Testis (tissue), 2 donors: ENCODE measurements at regions not wholly inside any gene's neighbourhood (a gene's known extent, or its start where the extent isn't known, plus 50 kb on each side); places are given as distances from the start of the nearest gene placed in this dataset.

Experiments
- DNase-seq: peaks from one replicate; pipeline ENCODE4 v3.0.0-alpha.2; 2019
- H3K27ac ChIP-seq, 2 donors: fragments of 200-600 bp; sonication (generic); one replicate each; pipeline ENCODE4 v1.5.1; 2019
- H3K27me3 ChIP-seq: fragments of 200-600 bp; sonication (generic); one replicate; pipeline ENCODE4 v1.5.1; 2019
- H3K36me3 ChIP-seq: fragments of 200-600 bp; sonication (generic); one replicate; pipeline ENCODE4 v1.5.1; 2017; ENCODE audit warnings: low read depth; ENCODE audit errors: missing control alignments
- H3K4me1 ChIP-seq: fragments of 200-600 bp; sonication (generic); one replicate; pipeline ENCODE4 v1.5.1; 2019
- H3K4me3 ChIP-seq, 2 donors: fragments of 200-600 bp; sonication (generic); one replicate each; pipeline ENCODE4 v1.5.1; 2017 to 2019
- H3K9me3 ChIP-seq: fragments of 200-600 bp; sonication (generic); one replicate; pipeline ENCODE4 v1.5.1; 2017
- POLR2A ChIP-seq: fragments of 450-650 bp; IDR thresholded peaks from one replicate; pipeline ENCODE4 v1.6.1; 2017; ENCODE audit warnings: antibody characterized with exemption, mild to moderate bottlenecking, moderate library complexity
- WGBS, 2 donors: methylation state at CpG; one replicate each; pipeline ENCODE4 v1.1.5; 2018; 5-methylcytosine and 5-hydroxymethylcytosine counted together
- intact Hi-C: fragments of 100-400 bp; cut with DNase I; formaldehyde crosslinking; loops from one replicate; pipeline ENCODE4 v1.15.1; 2023; ENCODE audit warnings: low total_unique reads
- TF ChIP-seq, protein P1 (sequence below), 3 experiments: fragments of 450-650 bp in 2 of 3; fragments of 200-600 bp in 1 of 3; sonication (generic) in 1 of 3; IDR thresholded peaks; one replicate each; pipeline ENCODE4 v1.5.1; 2016 to 2019; ENCODE audit warnings: antibody characterized with exemption in 3 of 3, mild to moderate bottlenecking in 2 of 3, moderate library complexity in 1 of 3

DNA sequence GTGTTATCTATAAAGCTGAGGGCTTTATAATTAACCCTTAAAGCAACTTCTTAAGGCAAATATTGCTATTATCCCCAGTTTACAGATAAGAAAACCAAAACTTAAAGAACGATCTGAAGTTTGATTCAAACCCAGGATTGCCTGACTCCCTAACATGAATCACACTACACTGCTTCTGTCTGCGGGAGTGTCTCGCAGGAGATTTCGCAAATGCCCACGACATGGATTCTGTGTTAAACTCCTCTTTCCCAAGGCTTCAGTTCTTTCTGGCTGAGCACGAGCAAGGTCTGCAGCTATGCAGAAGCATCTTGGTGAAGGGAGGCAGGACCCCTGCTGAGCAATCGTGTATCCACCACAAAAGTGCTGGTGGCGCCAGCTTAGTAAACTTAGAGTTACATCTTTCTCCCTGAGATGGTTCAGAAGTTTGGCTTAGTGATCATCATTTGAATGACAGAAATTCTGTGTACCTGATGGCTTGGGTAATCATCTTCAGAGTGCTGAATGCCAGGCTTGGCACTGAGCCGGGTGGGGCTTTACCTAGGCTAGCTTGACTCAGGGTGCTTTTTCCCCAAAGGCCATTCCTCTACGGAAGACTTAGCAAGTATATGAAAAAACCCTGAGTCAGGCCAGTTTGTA lies 81.4 kb upstream of the PIK3R1 start:
- DNase-seq: no peak
- intact Hi-C loops: no loop called here

DNA sequence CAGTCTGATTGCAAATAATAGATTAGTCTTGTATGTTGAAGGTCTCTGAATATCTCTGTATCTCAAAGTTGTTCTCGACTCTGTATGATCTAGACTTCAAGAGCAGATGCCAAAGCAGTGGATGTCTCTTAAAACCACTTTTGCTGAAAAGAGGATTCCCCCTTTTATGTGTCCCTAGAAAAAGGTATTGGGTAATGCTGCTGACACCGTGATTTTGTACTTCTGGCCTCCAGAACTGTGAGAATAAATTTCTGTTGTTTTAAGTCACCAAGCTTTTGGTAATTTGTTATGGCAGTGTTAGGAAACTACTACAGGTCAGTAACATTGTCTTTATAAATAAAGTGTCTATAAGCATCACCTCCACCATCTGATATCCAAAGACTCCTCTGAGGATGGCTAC lies 85.3 kb upstream of the PIK3R1 start:
- Histone ChIP-seq H3K9me3 (no peaks in the 10 kb centered on the region), H3K27me3 (no peaks in the 10 kb centered on the region), H3K4me3 (no peak overlapping the region), H3K4me1 (no peaks in the 10 kb centered on the region), H3K27ac (no peak overlapping the region), H3K36me3 (no peaks in the 10 kb centered on the region)
- no peak for TF ChIP-seq POLR2A
- TF ChIP-seq, protein P1, sequence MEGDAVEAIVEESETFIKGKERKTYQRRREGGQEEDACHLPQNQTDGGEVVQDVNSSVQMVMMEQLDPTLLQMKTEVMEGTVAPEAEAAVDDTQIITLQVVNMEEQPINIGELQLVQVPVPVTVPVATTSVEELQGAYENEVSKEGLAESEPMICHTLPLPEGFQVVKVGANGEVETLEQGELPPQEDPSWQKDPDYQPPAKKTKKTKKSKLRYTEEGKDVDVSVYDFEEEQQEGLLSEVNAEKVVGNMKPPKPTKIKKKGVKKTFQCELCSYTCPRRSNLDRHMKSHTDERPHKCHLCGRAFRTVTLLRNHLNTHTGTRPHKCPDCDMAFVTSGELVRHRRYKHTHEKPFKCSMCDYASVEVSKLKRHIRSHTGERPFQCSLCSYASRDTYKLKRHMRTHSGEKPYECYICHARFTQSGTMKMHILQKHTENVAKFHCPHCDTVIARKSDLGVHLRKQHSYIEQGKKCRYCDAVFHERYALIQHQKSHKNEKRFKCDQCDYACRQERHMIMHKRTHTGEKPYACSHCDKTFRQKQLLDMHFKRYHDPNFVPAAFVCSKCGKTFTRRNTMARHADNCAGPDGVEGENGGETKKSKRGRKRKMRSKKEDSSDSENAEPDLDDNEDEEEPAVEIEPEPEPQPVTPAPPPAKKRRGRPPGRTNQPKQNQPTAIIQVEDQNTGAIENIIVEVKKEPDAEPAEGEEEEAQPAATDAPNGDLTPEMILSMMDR (IDR thresholded peaks at IDR 0.05): no peak
- WGBS, 2 donors: 71 to 78% methylated on average over 2 of the region's 2 CpGs
- intact Hi-C loops: no loop called here
- no peak for DNase-seq

More for the DNA sequence above, 81.4 kb upstream of the PIK3R1 start:
- TF ChIP-seq, protein P1 (IDR thresholded peaks at IDR 0.05): no peak
- no peak for TF ChIP-seq POLR2A
- no peak overlapping the region for H3K4me3 ChIP-seq
- no peaks in the 10 kb centered on the region for H3K27me3 ChIP-seq
- no peak overlapping the region for H3K27ac ChIP-seq
- 84 to 86% methylated on average over 10 of the region's 10 CpGs for WGBS, 2 donors
- H3K9me3 ChIP-seq: no peaks in the 10 kb centered on the region
- H3K4me1 ChIP-seq: no peaks in the 10 kb centered on the region
- no peaks in the 10 kb centered on the region for H3K36me3 ChIP-seq

DNA sequence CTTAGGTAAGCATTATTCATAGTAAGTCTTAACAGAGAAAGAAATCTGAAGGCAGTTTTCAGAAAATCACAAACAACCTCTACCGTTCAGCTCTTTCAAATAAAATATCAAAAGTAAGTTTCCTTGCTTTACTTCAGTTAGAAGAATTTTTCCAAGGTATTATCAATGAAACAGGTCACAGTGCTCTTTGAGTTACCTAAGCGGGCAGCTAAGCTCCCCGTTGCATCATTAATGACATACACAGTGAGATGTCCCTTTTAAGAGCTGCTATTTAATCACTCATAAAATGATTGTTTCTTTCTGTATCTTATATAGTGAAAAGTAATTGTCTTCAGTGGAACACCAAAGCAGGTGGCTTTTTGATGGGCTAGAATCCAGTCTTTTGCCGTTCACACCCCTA lies 86.2 kb upstream of the PIK3R1 start:
- Histone ChIP-seq H3K27ac (no peak overlapping the region), H3K4me3 (no peak overlapping the region), H3K9me3 (no peaks in the 10 kb centered on the region), H3K36me3 (no peaks in the 10 kb centered on the region), H3K4me1 (no peaks in the 10 kb centered on the region), H3K27me3 (no peaks in the 10 kb centered on the region)
- TF ChIP-seq POLR2A: no peak
- TF ChIP-seq, protein P1 (IDR thresholded peaks at IDR 0.05): no peak
- intact Hi-C loops: no loop called here
- WGBS, 2 donors: 87 to 93% methylated on average over 4 of the region's 4 CpGs
- DNase-seq: no peak

GRCh38 chr5:68126886-68127285 lies 88.7 kb upstream of the PIK3R1 start:
- TF ChIP-seq POLR2A: no peak
- TF ChIP-seq, protein P1 (IDR thresholded peaks at IDR 0.05): no peak
- Histone ChIP-seq H3K4me3 (no peak overlapping the region), H3K36me3 (no peaks in the 10 kb centered on the region), H3K9me3 (no peaks in the 10 kb centered on the region), H3K27me3 (no peaks in the 10 kb centered on the region), H3K4me1 (no peaks in the 10 kb centered on the region), H3K27ac (no peak overlapping the region)
- 79 to 80% methylated on average over 2 of the region's 2 CpGs for WGBS, 2 donors
- no peak for DNase-seq
- intact Hi-C loops: no loop called here
